HEK293 (cell line): ENCODE measurements at regions not wholly inside any gene's neighbourhood (a gene's known extent, or its start where the extent isn't known, plus 50 kb on each side); places are given as distances from the start of the nearest gene placed in this dataset.

Experiments
- SP2 ChIP-seq: fragments of 450-650 bp; formaldehyde crosslinking; IDR thresholded peaks from 2 replicates; pipeline ENCODE4 v1.5.1; 2016; ENCODE audit warnings: missing biosample characterization, missing genetic modification characterization
- ZNF768 ChIP-seq: fragments of 450-650 bp; formaldehyde crosslinking; IDR thresholded peaks from 2 replicates; pipeline ENCODE4 v1.5.1; 2018; ENCODE audit warnings: missing biosample characterization, mild to moderate bottlenecking, missing genetic modification characterization
- TF ChIP-seq, protein P1 (sequence below): fragments of 450-650 bp; formaldehyde crosslinking; IDR thresholded peaks from 2 replicates; pipeline ENCODE4 v1.5.1; 2016; ENCODE audit warnings: missing biosample characterization, missing genetic modification characterization
- TF ChIP-seq, protein P2 (sequence below): fragments of 450-650 bp; formaldehyde crosslinking; IDR thresholded peaks from 2 replicates; pipeline ENCODE4 v1.5.1; 2016; ENCODE audit warnings: missing biosample characterization, missing genetic modification characterization

- TF ChIP-seq, protein P1, sequence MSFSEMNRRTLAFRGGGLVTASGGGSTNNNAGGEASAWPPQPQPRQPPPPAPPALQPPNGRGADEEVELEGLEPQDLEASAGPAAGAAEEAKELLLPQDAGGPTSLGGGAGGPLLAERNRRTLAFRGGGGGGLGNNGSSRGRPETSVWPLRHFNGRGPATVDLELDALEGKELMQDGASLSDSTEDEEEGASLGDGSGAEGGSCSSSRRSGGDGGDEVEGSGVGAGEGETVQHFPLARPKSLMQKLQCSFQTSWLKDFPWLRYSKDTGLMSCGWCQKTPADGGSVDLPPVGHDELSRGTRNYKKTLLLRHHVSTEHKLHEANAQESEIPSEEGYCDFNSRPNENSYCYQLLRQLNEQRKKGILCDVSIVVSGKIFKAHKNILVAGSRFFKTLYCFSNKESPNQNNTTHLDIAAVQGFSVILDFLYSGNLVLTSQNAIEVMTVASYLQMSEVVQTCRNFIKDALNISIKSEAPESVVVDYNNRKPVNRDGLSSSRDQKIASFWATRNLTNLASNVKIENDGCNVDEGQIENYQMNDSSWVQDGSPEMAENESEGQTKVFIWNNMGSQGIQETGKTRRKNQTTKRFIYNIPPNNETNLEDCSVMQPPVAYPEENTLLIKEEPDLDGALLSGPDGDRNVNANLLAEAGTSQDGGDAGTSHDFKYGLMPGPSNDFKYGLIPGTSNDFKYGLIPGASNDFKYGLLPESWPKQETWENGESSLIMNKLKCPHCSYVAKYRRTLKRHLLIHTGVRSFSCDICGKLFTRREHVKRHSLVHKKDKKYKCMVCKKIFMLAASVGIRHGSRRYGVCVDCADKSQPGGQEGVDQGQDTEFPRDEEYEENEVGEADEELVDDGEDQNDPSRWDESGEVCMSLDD (tag by site-specific recombination), result no peak
- TF ChIP-seq SP2 (no peak), ZNF768 (tag by site-specific recombination) (no peak)
- TF ChIP-seq, protein P2, sequence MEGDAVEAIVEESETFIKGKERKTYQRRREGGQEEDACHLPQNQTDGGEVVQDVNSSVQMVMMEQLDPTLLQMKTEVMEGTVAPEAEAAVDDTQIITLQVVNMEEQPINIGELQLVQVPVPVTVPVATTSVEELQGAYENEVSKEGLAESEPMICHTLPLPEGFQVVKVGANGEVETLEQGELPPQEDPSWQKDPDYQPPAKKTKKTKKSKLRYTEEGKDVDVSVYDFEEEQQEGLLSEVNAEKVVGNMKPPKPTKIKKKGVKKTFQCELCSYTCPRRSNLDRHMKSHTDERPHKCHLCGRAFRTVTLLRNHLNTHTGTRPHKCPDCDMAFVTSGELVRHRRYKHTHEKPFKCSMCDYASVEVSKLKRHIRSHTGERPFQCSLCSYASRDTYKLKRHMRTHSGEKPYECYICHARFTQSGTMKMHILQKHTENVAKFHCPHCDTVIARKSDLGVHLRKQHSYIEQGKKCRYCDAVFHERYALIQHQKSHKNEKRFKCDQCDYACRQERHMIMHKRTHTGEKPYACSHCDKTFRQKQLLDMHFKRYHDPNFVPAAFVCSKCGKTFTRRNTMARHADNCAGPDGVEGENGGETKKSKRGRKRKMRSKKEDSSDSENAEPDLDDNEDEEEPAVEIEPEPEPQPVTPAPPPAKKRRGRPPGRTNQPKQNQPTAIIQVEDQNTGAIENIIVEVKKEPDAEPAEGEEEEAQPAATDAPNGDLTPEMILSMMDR (tag by site-specific recombination), result no peak
Observed at GRCh38 chr10:16297069-16297468, 139.7 kb upstream of the PTER start.
